DLD1 (cell line): ENCODE measurements at regions not wholly inside any gene's neighbourhood (a gene's known extent, or its start where the extent isn't known, plus 50 kb on each side); places are given as distances from the start of the nearest gene placed in this dataset.

Experiments
- in situ Hi-C: cut with HindIII; loops from 2 replicates; pipeline ENCODE4 v1.10.0; 2017; ENCODE audit warnings: low sequenced_read_pairs

DNA sequence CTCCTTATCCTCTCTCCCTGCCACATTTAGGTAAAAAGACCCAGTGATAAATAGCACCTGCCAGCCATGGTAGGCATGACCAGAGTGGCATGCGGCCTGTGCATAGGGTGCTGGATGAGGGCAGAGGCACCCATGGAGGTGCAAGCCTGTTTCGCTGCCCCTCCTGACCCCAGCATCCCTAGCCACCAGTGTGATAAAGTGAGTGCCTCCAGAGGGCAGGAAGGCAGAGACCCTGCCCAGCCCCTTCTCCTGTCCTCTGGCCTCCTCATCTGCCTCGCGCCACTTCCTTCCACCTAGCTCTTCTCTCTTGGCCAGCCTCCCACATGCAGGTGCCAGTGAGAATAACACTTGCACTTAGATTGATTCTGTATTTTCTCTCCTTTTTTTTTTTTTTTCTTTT lies 108.3 kb upstream of the FUT8 start:
- in situ Hi-C loops: no loop called here

DNA sequence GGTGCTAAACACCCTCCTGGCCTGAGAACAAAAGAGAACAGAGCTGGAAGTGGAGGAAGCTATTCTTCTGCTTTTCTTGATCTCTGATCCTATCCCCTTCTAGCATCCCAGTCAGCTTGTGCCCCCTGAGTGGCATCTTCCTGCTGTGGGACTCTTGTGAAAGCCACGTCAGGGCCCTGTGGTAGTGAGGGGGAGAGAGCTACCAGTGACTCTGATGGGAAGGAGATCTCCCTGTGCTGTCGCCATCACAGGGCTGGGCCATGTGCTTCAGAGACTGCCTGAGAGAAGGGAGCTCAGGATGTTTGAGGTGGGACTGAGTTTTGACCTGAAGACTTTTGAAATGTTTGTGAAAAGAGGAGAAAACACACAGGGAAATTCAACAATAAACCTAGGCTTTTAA lies 107.6 kb upstream of the FUT8 start:
- in situ Hi-C loops: no loop called here

DNA sequence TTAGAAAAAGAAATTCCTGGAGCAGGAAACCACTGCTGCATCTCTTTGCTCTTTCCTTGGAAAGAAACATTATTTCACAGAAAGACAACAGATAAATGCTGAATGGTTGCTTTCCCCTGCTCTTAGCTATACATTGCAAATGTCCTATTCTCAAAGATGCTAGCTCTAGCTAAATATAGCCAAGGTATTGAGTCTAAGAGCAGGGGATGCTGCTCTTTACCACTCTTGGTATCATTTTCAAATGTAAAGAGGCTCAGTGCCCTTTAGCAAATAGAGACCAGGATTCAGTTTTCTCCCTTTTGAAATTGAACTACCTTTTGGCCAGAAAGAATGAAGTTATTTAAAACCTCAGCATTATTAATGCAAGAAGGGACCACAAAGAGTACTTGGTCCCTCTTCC lies 104.0 kb upstream of the FUT8 start:
- in situ Hi-C loops: no loop called here

DNA sequence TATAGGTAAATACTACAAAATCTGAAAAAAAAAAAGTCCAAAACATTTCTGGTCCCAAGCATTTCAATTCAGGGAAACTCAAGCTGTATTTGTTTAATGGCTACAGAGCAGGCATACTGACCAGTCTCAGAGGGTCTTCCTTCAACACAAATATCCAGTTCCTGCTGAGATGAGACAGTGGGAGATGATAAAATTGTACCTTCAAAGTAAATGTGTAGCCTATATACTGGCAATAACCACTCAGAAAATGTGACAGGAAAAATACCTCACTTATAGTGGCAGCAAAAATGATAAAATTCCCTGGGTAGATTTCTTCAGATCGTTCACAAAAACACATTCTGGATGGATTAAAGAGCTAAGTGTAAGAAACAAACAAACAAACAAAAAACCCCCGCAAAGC lies 102.0 kb upstream of the FUT8 start:
- in situ Hi-C loops: no loop called here

DNA sequence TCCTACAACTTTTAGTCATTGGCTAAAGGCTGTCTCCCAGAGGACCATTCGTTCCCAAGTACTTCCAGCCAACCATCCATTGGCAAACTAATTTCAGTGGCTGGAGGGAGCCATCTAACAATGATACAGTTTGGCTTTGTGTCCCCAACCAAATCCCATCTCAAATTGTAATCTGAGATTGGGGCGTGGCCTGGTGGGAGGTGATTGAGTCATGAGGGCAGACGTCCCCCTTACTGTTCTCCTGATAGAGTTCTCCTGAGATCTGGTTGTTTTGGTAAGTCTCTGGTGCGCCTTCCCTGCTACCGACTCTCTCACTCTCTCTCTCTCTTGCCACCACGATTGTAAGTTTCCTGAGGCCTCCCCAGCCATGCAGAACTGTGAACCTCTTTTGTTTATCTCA lies 99.7 kb upstream of the FUT8 start:
- in situ Hi-C loops: no loop called here

DNA sequence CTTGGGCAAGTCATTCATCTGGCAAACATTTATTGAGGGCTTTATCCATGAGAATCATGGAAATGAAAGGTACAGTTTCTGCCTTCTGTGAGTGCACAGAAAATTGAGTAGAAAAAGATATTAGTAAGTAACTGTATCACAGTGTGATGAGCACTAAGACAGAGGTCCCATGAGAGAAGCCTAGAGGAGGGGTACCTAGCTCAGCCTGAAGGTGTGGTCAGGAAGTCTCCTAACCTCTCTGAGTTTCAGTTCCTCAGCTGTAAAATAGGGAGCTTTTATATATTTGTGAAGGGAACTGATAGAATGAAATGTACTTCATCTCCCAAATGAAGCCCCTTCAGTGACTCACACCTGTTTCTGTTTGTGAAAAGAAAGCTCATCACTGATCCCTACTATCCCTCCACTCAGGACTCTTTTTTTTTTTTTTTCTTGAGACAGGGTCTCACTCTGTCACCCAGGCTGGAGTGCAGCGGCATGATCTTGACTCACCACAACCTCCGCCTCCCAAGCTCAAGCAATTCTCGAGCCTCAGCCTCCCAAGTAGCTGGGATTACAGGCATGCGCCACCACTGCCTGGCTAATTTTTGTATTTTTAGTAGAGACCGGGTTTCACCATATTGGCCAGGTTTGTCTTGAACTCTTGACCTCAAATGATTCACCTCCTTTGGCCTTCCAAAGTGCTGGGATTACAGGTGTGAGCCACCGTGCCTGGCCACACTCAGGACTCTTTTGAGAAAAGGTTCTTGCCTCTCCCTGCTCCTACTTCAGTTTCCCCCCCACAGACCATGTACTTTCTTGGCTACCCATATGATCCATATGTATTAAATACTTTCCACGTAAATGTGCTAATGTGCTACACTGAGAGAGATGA lies 93.7 kb upstream of the FUT8 start:
- in situ Hi-C loops: no loop called here

DNA sequence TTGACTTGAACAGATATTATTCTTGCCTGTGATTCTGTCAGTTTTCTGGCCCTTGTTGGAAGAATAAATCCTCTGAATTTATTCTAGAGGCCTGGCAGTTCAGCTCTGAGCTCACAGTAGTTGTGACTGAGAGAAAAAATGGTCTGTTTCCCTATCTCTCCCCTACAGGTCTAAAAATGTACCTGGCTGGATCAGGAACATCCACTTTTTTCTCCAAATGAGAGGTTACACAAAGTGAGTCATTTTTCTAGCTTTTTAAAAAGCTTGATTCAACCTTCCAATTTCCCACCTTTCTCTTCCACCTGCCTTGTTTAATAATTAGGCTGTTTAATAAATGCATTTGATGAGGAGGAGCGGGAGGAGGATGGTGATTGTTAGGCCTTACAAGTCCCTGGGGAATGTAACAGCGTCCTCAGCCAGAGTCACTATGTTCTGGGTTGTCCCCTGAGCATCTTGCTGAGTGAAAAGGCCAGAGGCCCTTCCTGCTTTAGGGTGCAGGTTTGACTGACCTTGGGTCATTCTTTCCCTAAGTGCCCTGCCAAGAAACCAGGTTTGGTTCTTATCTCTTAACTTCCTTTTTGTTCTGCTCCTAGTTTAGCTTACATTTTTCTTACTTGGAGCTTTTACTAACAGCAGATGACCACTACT lies 91.7 kb upstream of the FUT8 start:
- in situ Hi-C loops: no loop called here

DNA sequence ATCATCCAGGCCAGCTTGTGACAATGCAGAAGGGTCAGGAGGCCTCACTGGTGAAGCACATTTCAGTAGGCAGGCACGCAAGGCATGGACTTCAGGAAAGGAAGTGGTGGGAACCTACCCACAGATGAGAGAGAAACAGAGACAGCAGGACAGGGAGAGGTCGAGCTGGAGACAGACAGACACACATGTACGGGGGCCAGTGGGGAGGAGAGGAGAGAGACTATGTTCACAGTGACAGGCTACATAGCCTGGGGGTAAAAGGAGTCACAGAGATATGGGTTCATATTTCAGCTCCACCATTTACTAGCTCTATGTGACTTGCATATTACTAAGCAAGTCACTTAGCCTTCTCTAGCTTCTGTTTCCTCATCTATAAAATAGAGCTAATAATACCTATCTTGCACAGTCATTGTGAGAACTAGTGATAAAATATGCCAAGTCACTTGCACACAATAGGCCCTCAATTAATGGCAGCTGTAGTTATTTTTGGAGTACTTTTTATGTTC lies 91.1 kb upstream of the FUT8 start:
- in situ Hi-C loops: no loop called here

DNA sequence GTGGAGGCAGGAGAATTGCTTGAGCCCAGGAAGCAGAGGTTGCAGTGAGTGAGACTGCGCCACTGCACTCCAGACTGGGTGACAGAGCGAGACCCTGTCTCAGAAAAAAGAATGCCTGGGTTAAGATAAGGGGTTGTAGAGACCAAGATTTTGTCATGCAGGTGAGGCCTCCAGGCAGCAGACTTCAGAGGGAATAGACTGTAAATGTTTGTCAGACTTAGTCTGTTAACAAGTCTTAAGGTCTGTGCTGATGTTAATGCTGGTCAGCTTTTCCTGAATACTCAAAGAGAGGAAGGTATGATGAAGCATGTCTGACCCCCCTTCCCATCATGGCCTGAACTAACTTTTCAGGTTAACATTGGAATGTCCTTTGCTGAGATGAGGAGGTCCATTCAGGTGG lies 83.0 kb upstream of the FUT8 start:
- in situ Hi-C loops: no loop called here

DNA sequence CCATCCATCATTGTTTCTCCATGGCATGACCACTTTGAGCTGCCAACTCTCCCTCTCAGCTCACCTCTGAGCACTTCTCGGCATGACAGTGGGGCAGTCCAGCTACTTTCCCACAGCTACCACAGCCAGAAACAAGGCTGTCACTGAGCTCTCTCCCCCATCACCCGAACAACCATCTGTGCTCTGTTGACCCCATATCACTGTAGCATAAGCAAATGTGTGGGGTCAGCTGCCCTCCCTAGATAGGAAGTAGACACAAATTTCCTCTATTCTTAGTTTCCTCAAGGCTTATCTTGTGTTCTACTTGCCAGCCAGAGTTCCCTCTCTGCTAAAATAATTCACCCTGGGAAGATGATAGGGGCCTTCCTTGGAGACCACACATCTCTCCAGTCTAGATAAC lies 82.6 kb upstream of the FUT8 start:
- in situ Hi-C loops: no loop called here

DNA sequence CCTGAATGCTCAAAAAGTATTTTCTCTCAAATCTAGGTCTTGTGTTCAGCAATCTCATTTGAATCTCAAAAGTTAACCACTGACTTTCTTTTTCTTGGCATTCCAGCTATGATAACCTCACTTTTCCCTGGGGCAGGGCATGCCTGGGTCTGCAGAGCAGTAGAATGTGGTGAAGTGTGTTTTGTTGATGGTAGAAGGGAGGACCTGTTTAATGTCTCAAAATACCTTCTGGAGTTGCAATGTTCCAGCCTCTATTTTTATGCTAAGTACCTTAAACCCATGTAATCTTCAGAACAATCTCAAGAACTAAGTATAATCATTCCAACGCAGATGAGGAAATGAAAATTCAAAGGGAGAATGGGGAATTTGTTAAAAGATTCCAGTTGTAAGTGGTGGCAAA lies 82.1 kb upstream of the FUT8 start:
- in situ Hi-C loops: no loop called here

DNA sequence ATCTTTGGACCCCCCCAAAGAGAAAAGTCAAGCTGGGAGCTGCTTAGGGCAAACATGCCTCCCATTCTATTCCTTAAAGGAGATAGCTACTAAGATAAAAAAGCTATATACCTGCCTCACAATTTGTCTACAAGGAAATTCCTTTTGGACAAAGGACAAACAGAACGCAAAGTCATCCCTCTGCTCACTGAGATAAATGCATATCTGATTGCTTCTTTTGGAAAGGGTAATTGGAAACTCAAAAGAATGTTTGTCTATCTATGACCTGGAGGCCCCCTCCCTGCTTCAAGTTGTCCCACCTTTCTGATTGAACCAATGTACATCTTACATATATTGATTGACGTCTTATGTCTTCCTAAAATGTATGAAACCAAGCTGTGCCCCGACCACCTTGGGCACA lies 80.9 kb upstream of the FUT8 start:
- in situ Hi-C loops: no loop called here

DNA sequence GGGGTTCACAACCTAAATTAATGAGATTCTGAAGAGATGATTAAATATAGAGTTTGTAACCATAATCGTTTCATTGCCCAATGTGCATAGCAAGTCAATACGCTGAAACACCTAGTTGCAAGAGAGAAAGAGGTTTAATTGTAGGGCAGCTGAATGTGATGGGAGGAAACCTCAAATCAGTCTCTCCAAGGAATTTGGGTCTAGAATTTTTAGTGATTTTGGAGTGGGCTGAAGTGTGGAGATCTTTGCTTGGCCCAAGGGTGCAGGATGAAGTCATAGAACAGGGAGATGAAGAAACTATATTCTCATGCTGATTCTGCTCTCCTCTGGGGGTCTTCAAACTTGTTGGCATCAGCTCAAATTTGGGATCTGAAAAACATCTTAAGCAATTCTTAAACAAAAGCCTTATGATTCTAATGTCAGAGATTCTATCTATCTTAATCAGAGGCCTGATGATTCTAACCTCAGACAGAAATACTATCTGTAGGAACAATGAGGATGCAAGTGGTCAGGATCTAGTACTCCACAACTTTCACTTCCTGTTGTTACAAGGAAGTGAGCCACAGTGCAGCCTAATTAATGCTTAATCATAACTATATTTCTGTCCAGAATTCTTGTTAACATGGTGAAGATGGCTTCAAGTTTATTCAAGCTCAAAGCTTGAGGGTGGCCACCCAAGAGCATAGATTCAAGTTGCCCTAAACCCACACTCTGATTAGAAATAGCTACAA lies 80.2 kb upstream of the FUT8 start:
- in situ Hi-C loops: no loop called here

DNA sequence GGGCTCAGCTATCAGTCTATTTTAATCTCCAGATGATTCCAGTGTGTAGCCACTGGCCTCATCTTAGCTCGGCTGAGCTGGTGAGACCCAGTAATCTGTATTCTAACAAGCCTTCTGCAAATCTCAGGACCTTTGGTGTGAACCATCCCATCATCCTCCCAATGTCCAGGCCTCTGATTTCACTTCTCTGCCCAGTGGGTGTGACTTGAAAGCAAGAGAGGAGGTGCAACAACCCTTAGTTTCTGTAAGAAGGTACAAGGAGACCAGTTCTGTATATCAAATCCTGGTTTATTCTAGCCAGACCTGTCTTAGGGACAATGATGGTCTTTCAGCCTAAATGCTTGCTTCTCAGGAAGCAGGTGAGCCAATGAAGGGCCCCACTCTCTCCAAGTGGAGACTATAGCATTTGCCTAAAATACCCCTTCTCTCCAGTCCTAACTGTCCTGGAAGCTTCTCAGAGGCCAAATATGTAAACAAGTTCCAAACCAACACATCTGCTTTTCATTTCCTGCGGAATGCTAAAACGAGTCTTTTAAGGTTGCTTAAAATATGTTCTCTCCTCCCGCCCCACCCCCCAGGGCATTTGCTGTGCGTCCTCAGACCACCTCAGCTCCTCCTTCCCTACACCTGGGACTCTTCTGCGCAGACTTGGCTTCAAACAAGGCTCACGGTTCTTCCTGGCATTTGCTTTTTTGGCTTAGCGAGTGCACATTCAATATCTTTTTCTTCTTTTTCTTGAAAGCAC lies 78.4 kb upstream of the FUT8 start:
- in situ Hi-C loops: no loop called here

DNA sequence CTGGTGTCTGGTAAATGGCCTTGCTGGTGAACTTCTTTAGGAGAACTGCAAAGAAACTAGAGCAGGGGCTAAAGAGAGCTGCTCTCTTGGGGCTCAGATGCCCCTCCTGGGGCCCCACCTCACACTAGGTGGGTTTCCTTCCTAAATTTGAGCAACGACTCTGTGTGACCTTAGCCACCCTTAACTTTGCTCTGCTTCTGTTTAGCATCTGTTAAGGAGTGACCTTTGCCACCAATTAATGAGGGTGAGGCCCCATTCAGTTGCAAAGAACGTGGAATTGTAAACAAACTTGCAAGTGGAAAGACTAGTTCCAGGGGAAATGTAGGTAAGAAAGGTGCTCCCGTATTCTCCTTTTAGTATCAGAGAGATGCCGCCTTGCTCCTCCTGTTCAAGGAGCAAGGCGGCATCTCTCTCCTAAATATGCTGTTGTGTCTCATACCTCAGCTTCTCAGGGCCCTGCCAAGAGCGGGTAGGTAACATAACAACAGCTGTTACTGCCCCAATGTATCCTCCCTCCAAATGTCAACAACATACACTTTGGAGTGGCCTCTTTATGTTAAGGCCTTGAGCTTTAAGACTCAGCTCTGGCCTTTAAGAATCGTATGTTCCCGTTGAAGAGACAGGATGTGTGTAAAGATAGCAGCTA lies 77.6 kb upstream of the FUT8 start:
- in situ Hi-C loops: no loop called here

DNA sequence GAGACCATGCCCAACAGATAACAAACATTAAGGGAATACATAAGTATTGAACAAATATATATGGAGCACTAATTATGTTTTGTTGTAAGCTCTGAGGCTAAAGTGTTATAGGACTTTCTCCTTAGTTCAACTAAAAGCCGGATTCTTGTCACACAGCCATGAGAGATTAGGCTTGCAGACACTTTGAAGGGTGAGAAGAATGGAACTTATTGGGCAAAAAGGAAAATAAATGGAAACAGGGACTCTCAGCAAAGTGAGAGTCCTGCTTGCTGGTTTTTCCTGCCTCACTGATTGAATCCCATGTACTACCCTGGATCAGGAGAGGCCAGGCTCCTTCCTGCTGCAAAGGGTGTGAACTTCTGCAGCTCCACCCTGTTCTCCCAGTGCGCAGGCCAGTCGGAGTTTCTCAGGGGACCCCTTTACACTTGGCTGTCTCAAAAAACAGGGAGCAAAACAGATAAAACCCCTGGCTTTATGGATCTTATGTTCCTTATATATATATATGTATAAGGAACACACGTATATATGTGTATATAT lies 77.1 kb upstream of the FUT8 start:
- in situ Hi-C loops: no loop called here

DNA sequence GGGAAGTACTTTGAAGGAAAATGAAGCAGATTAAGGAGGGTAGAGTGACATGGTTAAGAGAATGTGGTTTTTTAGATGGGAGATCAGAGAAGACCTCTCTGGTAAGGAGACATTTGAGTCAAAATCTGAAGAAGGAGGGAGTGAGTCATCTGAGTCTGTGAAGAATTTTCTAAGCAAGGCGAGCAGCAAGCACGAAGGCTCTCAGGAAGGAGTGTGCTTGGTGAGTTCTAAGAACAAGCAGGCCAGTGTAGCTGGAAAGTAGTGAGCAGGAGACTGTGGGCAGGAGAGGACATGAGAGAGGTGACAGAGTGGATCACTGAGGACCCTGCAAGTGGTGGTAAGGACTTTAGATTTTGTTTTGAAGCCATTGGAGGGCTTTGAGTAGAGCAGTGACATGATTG lies 76.3 kb upstream of the FUT8 start:
- in situ Hi-C loops: no loop called here

DNA sequence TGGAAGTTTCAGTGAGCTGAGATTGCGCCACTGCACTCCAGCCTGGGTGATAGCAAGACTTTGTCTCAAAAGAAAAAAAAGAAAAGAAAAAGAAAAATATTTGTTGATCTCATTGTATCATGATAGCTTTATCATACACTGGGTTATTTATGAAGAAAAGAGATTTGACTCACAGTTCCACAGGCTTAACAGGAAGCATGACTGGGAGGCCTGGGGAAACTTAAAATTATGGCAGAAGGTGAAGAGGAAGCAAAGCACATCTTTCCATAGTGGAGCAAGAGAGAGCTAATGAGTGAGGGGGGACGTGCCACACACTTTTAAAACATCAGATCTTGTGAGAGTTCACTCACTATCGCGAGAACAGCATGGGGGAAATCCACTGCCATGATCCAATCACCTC lies 72.7 kb upstream of the FUT8 start:
- in situ Hi-C loops: no loop called here

DNA sequence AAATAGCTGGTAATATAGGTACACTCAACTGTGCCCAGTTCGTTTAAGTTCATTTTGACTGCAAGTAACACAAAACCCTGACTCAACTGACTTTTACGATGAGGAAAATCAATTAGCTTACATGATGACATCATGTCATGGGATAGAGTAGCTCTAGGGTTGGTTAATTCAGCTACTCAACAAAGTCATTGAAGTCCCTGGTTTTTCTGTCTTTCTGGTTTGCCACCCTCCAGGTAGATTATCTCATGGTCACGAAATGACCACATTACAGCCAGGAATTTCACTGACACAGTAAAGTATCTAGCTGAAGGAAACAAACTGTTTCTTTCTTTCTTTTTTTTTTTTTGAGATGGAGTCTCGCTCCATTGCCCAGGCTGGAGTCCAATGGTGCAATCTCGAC lies 68.5 kb upstream of the FUT8 start:
- in situ Hi-C loops: no loop called here

DNA sequence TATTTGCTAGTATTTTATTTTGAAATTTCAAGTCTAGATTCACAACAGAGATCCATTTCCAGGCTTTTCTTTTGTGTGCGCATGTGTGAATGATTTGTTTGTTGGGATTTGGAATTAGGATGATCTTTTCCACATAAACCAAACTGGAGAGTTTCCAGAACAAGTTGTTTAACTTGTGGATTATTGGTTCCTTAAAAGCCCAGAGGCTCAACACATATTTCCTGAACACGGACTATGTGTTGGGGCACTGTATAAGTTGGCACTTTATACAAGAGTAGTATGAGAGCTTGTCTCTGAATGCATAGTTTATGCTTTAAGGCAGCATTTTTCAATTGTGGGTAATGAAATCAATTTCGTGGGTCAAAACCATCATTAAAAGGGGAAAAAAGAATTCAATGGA lies 67.3 kb upstream of the FUT8 start:
- in situ Hi-C loops: no loop called here
